WI38 (cell line): ENCODE measurements at regions not wholly inside any gene's neighbourhood (a gene's known extent, or its start where the extent isn't known, plus 50 kb on each side); places are given as distances from the start of the nearest gene placed in this dataset.

ENCODE experiments used
- H3K4me3 ChIP-seq: 2 replicates; pipeline ENCODE4 v1.5.1; 2011; ENCODE audit warnings: low read depth, mild to moderate bottlenecking, control low read depth, low read length
- CTCF ChIP-seq: IDR thresholded peaks from 2 replicates; pipeline ENCODE4 v1.5.1; 2012; ENCODE audit warnings: low read depth, mild to moderate bottlenecking, control low read depth, low read length

- no peak for TF ChIP-seq CTCF
- H3K4me3 ChIP-seq, result no peak overlapping the region
These were observed 297.2 kb downstream of the NSG2 start for GRCh38 chr5:174342696-174343095.

- TF ChIP-seq CTCF, result no peak
These were observed 298.3 kb downstream of the NSG2 start for GRCh38 chr5:174343826-174344225.

GRCh38 chr5:174344335-174344734, 298.8 kb downstream of the NSG2 start:
- H3K4me3 ChIP-seq, result no peak overlapping the region
- TF ChIP-seq CTCF, result no peak

More at GRCh38 chr5:174343826-174344225, 298.3 kb downstream of the NSG2 start:
- H3K4me3 ChIP-seq, result no peak overlapping the region

- H3K4me3 ChIP-seq, result no peak overlapping the region
- TF ChIP-seq CTCF, result no peak
These were observed 301.7 kb downstream of the NSG2 start for GRCh38 chr5:174347183-174347582.

- no peak overlapping the region for H3K4me3 ChIP-seq
- no peak for TF ChIP-seq CTCF
These were observed 302.9 kb downstream of the NSG2 start for GRCh38 chr5:174348311-174348981.

- H3K4me3 ChIP-seq, result no peak overlapping the region
These were observed 307.2 kb downstream of the NSG2 start for GRCh38 chr5:174352681-174353080.

GRCh38 chr5:174354571-174354970, 309.1 kb downstream of the NSG2 start:
- TF ChIP-seq CTCF, result no peak

More at GRCh38 chr5:174352681-174353080, 307.2 kb downstream of the NSG2 start:
- TF ChIP-seq CTCF, result no peak

More at GRCh38 chr5:174354571-174354970, 309.1 kb downstream of the NSG2 start:
- H3K4me3 ChIP-seq, result no peak overlapping the region
